HG03442 (cell line): ENCODE measurements at regions not wholly inside any gene's neighbourhood (a gene's known extent, or its start where the extent isn't known, plus 50 kb on each side); places are given as distances from the start of the nearest gene placed in this dataset.

ENCODE experiments used
- ATAC-seq: cut with Tn5 transposase; IDR thresholded peaks from one replicate; pipeline ENCODE4 v1.9.1; 2021; ENCODE audit warnings: mild to moderate bottlenecking, moderate library complexity; ENCODE audit not compliant: unreplicated experiment

DNA sequence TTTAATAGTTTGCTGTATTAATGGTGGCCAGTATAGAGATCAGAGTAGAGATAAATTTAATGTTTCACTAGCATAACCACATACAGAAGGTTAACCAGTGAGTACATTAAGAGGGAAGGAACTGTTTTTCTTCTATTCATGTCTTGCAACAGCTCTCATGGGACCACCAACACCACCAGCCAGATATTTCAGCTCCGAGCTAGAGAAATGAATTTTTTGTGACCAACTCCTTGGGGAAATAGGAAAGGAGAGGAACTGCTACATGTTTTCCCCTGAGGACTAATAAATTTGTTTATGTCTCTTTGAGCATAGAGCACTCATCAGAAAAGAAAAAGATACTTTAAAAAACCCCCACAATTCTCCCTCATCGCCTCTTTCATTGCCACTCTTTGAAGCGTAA, 247.5 kb downstream of the MBNL1 start:
- ATAC-seq, result no peak

DNA sequence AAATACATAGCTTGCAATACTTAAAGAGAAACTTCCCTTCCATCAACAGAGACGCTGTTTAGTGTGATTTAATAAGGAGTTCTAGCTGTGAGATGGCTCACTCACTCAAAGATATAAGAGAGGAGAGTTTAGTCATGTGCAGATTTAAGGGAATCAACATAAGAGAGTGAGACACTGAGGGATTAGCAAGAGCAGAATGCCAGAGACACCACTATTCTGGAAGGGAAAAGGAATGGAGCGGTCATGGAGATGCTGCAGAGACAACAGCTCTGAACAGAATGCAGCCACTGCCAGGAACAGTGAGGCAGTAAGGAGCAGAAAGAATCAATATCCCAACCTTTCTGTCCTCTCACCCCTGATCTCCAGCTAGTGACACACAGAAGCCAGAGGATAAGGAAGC, 248.8 kb downstream of the MBNL1 start:
- ATAC-seq, result no peak

DNA sequence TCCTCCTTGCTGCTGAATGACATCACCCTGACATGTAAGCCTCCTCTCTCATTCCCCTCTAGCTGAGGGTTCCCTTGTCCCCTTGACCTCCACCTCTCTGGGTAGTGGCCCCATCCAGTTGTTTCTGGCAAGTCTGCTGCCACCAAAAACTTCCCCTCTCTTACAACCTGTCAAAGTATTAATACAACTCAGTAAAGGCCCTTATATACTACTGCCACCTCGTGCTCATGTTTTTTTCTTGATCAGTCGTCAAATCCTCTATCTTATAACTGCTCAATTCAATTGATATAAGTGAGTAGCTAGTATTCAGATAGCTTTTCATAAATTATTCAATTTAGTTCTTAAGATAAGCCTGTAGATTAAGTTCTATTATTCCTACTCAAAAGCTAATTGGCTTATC, 249.6 kb downstream of the MBNL1 start:
- no peak for ATAC-seq

DNA sequence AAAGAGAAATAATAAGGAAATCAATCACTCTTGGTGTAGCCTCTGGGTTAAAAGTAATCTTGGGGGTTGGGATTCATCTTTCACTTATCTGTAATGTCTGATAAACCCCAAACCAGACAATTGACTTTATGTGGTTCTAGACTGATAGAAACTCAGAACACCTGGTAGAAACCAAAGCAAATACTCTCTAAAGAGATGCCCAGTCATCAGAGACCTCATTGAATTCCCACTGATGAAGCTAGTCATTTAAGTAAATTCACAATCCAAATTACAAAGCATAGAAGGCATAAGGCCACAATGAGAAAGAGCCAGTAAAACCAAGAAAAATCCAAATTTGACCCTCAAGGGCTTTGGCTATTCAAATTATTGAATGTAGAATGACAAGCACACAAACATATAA, 250.6 kb downstream of the MBNL1 start:
- peak; percentile 73 for ATAC-seq

DNA sequence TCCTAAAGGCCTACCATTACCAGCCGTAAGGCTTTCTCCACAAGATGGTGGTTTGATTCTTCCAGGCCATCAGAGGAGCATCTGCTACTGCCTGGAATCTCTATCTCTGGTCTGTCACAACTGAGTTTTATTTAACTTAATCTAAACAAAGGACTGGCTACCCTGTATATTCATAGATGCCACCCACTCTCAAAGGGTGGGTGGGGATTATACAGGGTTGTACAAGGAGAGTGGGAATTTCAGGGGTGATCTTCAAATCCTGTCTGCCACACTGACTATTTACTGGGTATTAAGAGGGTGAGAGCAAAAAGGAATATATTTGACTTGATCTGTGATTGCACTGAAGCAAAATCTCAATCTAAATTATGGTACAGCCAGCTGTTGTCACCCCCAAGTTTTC, 253.3 kb downstream of the MBNL1 start:
- ATAC-seq, result no peak

DNA sequence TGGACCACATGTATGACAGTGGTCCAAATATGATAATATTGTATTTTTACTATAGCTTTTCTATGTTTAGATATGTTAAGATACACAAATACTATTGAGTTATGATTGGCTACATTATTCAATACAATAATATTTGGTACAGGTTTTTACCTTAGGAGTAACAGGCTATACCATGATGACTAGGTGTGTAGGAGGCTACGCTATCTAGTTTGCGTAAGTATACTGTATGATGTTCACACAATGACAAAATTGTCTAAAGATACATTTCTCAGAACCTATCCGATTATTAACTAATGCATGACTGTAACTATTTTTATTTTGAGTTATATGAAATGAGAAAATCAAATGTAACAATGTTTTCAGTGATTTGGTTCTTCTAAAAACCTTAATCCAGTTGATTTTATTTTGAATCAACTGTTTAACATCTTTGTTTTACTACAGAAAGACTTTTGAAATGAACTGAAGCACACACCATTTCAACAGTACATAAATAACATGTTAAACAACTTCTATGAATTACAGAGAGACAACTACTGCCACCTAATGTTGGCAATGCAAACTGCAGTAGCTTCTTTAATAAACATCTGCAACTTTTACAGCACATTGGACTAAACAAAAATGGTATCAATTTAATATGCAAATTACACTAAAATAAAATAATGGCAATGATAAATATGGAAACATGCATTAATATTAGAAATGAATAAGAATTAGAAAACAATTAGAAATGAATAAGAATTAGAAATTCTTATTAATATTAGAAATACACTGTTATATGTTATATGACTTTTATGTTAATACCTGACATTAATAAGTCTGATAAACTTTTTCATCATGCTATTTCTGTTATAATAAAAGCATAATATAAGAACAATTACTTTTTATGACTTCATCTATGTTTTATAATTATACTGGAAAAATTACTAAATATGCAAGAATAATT, 255.7 kb downstream of the MBNL1 start:
- no peak for ATAC-seq

DNA sequence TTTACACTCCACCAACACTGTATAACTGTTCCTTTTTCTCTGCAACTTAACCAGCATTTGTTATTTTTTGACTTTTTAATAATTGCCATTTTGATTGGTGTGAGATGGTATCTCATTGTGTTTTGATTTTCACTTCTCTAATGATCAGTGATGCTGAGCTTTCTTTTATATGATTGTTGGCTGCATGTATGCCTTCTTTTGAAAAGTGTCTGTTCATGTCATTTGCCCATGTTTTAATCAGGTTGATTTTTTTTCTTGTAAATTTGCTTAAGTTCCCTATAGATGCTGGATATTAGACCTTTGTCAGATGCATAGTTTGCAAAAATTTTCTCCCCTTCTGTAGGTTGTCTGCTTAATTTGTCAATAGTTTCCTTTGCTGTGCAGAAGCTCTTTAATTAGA, 263.0 kb downstream of the MBNL1 start:
- no peak for ATAC-seq

DNA sequence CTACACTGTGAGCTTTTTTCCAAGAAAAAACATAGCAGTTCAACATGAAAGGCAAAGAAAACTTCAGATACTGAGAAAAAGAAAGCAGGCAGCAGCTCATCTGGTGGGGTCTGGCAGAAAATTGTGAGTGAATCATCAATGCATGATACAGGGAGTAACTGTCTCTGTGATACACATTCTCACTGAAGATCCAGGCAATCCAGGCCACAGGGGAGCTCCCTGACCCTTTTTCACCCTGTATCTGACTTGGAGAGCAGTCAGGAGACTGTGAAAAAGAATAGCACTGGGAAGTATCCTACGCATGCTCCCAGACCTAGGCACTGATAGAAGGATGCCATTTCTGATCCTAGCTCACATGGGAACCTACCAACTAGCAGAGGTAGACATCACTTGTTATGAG, 269.8 kb downstream of the MBNL1 start:
- ATAC-seq, result no peak

DNA sequence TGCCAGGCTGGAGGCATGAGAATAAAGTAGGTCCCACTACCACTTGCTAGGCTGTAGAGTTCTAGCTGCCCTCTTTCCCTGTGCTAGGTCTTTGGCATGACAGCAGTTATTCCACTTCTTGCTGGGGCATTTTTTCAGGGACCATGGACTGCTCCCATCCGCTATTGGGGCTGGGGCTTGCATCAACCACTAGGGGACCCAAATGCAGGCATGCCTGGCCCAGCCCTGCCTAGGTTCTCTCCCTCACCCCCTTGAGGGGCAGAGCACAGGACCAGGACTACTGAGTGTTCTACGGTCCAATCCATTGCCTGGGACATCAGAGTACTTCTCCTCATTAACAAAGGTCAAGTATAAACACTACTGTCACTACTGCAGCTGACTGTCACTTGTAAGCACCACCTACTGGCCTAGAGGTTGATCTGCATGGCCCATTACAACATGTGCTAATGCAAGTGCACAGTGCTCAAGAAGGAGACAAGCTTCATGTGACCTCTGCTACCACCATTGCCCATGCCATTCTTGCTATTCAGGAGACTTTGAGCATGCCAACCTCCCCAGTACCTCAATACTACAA, 270.5 kb downstream of the MBNL1 start:
- peak; percentile 83 for ATAC-seq

DNA sequence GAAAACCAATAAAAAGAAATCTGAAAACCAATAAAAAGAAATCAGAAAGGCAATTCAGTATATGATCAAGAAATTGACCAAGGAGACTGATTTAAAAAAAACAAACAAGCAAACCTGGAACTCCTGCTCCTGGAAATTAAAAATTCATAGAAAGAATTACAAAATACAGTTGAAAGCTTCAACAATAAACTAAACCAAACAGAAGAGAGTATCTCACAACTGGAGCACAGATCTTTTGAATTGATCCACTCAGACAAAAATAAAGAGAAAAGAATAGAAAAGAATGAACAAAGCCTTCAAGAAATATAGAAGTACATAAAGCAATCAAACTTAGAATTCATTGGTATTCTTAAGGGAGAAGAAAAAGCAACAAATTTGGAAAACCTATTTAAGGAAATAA, 271.4 kb downstream of the MBNL1 start:
- no peak for ATAC-seq

DNA sequence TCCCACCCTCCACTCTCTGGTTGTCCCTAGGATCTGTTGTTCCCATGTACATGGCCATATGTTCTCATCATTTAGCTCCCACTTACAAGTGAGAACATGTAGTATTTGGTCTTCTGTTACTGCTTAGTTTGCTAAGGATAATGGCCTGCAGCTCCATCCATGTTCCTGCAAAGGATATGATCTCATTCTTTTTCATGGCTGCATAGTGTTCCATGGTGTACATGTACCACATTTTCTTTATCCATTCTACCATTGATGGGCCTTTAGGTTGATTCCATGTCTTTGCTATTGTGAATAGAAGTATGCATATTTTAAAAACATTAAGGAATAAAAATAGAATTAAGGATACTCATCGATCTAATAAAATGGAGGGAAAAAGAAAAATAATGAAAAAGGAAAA, 278.4 kb downstream of the MBNL1 start:
- no peak for ATAC-seq

DNA sequence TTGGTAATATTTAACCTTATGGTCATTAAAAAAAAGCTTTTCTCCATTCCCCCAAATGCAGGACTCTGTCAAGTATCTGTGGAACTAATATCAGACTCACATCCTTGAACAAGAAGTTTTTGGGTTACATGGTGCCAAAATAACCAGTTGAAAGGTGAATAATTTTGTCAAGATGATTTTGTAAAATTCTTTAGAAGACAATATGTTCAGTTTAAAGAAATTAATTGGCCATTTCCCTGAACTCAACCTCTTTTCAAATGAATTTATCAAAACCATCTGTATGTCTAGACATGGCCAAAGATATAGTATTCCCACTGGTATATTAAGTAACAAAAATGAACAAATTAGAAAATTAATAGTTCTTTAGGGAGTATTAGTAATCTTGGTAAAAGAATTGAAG, 280.5 kb downstream of the MBNL1 start:
- ATAC-seq, result no peak

DNA sequence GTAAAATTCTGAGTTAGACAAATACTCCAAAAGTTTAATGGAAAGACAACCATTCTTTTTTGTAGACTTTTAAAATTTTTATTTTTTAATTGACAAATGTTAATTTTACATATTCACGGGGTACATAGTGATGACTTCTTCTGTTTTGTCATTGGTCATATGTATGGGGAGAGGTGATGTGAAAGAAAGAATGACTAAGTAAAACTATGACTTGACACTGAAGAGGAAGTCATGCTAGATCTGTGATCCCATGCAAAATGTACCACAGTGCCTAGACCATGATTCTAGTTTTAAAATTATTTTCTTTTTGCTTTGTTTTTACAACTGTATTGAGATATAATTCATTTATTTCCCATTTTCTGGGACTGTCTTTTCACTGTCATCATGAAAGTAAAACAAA, 281.6 kb downstream of the MBNL1 start:
- ATAC-seq, result peak; percentile 73

DNA sequence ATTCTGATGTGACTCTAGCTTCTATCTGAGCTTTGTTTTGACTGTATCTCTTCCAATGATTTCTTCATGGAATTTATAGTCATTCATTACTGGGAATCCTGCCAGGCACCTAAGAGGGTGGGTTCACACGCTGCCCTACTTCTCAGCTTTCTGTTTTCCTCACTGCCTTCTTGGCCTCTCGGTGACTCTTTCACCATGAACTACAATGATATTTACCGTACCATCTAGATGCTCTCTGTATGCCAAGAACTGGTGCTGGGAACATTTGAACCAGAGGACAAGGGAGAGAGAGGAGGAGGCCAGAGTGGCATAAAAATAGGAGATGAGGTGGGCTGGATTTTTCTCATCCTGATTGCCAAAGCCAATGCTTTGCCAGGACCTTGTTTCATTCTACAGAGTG, 280.0 kb upstream of the P2RY1 start:
- no peak for ATAC-seq

DNA sequence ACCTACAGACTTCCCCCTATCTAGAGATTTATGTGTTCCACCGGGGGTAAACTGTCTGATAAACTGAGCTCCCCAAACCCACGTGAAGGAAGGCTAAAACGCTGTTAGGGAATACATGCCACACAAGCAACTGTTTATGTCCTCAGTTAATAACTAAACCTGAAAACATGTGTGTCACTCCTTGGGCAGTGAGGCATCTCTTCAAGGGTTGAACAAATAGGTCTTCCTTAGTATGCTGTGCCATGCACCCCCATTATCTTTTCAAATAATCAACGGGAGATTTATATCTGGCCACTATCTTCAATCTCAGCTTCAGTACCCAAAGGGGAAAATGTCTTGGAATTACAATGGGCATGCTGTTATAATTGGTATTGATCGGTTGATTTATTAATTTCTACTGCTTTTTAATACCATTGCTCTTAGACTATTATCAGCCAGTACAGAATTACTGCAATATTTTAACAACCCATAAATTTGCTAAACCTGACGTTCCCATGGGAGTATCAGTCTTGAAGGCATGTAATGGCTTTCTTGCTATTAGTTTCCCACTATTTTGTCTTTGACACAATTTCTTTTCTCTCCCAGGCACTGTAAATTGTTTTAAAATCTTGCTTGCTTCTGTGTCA, 279.2 kb upstream of the P2RY1 start:
- no peak for ATAC-seq

DNA sequence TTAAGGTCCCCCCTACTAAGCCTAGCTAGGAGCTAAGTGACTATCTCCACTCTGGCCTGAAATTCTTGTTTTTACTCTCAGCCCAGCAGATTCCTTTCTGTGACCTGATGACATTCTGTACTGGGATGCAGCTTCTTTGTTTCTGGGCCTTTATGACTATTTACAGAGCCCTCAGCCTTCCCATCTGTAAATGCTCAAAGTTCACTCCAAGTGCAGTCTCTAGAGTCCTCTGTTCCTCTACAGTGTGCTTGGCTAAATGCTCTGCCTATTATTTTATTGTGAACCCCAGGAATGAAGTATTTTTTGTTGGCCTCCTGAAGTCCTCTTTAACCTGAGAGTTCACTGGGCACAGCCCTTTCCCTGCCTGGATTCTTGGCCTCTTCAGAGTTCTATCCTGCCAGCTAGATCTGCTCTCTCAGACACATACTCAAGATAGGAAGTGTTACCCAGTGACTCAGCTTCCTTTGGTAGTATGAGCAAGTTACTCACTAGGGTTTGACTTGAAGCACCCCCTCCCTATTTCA, 278.1 kb upstream of the P2RY1 start:
- ATAC-seq, result peak; percentile 75

DNA sequence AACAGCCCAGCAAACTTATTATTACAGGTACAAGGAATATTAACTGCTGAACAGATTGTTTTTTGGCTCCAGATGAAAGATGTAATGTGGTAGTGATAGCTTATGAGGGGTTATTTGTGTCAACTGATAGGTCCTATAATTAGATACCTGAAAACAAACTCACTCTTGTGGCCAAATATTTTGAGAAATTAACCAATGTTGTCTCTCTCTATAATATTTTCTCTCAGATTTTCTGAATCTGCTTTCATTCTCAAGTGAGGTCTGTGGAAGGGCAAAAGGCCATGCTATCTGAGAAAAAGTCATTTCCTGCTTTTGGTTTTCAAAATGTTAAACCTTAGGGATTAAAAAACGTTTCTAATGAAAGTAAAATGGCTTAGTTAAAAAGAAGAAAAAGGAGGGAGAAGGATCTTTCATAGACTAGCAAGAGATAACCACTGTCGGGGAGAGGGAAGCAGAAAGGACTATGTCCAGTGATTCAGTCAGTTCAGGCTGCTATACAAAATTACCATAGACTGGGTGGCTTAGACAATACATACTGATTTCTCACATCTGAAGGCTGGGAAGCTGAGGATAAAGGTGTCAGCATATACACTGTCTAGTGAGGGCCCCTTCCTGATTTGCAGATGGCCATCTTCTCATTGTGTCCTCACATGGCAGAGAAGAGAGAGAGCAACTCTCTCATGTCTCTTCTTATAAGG, 277.5 kb upstream of the P2RY1 start:
- peak; percentile 34 for ATAC-seq

DNA sequence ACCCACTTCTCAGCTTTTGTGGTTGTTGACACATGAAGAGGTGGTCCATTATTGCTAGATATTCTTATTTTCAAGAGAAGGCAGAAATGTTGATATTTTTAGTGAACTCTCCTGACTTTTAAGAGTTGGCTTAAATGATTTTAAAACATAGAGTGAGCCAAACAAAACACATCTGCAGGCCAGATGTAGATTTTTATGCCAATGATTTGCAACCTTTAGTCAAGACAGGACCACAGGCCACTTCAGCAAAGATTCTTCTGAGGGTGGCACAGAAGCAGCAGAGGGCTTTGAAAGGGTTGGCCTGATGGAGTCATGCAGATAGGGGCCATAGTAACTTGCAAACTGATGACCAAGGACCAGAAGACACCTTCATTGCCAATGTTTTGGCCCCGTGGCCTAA, 276.5 kb upstream of the P2RY1 start:
- ATAC-seq, result no peak

DNA sequence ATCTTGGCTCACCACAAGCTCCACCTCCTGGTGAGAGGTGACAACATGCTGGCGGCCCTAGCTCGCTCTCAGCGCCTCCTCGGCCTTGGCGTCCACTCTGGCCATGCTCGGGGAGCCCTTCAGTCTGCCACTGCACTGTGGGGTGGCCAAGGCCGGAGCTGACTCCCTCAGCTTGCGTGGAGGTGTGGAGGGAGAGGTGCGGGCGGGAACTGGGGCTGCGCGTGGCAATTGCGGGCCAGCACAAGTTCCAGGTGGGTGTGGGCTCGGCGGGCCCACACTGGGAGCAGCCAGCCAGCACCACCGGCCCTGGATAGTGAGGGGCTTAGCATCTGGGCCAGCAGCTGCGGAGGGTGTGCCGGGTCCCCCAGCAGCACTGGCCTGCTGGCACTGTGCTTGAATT, 275.7 kb upstream of the P2RY1 start:
- ATAC-seq, result no peak

DNA sequence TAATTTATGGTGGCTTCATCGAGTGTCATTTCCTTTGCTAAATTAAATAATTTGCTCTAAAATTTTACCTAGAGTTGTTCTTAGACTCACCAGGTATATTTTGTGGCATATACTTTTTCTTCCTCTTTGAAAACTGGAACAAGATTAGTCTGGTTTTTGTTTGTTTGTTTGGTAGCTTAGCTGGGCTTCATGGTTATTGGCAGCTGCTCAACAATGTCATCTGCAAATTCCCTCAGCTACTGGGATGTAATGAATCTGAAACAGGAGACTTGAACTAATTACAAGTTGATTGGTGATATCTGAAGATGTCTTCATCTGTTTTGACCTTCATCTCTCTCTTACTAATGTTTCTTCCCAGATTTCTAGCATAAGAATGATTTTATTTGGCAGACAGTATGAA, 270.5 kb upstream of the P2RY1 start:
- no peak for ATAC-seq

DNA sequence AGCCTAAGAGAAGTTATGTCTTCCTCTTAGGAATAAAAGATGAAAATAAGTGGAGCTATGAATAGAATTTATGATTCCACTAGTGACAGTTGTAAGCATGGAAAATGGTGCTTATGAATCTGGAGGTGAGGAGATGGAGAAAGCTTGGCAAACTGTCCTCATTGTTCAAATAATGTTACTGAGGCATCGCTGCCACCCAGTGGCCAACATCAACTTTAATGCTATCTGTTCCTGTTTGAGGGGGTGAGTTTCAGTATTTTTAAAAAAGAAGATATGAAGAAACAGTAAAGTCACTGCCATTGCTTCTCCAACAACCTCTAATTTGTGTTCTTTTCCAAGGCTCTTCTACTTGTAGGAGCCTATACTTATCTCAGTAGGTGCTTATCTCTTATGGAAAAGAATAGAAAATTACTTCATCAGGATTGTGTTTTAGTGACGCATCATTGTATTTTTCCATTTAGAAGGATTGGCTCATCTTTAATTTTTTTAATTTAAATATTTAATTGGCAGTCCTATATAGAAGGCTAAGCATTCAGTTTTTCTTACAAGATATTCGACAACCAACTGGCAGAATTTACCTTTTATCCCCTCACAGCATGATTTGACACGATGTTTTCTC, 260.4 kb upstream of the P2RY1 start:
- ATAC-seq, result peak; percentile 66
